GM21515 (cell line): ENCODE measurements at regions not wholly inside any gene's neighbourhood (a gene's known extent, or its start where the extent isn't known, plus 50 kb on each side); places are given as distances from the start of the nearest gene placed in this dataset.

Source experiments
- ATAC-seq: cut with Tn5 transposase; IDR thresholded peaks from one replicate; pipeline ENCODE4 v1.9.1; 2021; ENCODE audit not compliant: unreplicated experiment

DNA sequence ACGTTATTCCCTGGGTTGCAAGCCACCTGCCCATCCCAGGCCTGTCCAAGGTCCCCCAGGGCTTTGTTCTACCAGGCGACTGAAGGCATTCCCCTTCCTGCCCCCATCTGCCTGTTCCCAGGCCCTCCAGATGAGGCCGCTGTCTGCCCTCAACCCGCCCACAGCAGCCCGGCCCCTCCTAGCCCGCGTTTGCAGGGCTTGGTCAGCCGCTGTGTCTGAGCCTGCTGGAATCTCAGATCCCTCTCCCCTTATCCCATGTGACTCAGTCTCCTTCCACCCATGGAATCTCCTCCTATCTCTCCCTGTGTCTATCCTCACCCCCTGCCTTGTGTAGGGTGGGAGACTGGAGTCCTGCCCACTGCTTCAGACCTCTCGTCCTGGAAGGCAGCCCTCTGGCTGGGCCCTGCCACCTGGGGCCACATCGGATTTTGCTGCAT is 186.0 kb upstream of the TNRC6C start:
- ATAC-seq = no peak

- no peak for ATAC-seq
These were observed 185.6 kb upstream of the TNRC6C start for GRCh38 chr17:77772899-77773358.

GRCh38 chr17:77774182-77774581 is 184.3 kb upstream of the TNRC6C start:
- no peak for ATAC-seq

DNA sequence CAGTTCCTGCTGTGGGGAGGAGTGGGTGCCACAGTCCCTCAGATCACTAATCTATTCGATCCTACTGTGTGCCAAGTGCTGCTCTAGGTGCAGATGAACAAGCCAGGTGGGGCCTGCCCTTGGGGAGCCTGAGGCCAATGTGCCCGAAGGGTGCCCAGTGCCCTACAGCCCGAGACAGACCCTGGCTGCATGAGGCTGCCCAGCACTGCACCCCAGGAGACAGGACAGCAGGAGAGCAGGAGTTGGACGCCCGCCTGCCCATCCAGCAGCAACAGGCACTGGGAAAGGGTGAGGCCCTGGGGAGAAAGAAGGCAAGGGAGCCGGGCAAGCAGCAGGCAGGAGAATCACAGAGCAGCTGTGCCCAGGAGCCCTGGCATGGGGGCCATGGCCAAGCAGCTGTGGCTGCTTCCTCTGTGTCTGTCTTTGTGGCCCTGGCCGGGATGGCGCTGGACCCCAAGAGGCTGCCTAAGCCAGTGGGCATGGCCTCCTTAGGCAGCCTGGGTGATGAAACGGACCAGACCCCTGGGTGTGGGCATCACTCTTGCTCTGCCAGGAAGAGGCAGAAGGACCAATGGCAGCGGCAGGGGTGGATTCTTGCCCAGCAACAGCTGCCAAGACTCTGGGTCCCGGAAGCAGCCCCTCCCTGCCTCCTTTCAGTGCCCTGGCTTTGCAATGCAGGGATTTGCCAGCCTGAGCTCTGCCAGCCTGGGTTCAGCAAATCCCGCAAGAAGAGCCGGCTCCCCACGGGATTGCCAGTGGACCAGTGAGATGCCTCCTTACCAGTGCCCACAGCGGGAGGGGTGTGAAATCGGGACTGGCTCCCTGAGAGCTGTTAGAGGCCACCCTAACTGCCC is 179.6 kb upstream of the TNRC6C start:
- ATAC-seq = no peak

DNA sequence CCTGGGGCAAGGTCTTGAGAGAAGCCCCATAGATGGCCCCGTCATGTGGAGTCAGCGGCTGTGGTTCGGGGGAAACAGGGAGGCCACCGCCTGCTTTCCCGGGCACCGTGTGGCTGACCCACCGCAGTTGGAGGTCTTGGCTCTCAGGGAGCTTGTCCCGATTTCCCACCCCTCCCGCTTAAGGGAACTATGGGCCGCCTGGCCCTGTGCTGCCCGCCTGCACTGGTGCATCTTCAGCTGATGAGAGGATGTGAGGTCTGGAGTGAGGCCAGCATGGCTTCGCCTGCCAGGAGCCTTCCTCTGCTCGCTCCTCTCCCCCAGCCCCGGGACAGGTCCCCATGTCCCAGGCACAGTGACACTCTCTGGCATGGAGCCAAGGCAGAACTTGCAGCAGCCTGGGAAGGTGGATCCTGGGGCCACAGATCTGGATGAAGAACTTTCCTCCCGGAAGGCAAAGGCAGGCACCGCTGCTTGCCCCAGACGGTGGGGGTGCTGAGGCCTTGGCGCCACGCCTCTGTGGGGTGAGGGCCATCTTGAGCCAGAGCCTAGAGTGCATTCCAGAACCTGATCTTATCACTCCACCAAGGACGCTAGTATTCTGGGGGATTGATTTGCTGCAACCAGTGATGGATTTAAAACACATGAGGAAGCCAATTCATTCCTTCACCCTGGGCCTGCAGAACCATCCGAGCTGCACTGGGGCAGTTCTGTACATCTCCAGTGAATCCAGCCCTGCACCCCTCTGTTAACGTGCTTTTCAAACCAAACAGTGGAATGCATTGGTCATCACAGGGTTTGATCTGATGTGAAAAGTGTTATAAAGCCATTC is 178.6 kb upstream of the TNRC6C start:
- ATAC-seq = no peak

DNA sequence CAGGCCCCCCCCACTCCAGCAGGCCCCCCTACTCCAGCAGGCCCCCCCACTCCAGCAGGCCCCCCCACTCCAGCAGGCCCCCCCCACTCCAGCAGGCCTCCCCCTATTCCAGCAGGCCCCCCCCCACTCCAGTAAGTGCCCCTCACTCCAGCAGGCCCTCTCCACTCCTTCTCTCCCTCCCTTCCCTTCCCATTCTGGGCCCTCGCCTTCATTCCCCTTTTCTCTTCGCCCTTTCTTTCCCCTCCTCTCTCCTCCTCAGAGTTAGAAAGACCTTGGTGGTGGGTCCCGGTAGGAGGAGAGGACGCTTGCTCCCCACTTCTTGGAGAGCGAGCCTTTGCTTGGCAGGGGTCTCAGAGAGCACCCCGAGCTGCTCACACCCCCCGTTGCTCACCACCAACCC is 177.0 kb upstream of the TNRC6C start:
- ATAC-seq = no peak

DNA sequence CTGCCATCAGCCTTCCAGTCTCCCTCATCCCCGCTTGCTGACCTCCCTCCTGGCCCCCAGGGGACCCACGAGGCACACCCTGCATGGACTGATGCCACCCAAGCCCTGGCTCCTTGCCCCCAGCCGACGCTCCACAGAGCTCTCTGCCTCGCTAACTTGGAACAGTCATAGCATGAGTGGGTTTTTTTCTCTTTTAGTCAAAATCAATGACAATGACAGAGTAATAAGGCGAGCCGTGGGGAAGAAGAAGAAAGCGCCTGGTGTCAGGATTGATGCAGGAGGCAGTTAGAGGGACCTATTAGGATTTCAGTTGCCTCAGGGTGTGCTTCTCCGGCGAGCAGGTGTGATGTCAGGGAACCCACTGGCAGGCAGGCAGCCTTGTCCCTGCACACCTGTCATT is 176.3 kb upstream of the TNRC6C start:
- no peak for ATAC-seq

DNA sequence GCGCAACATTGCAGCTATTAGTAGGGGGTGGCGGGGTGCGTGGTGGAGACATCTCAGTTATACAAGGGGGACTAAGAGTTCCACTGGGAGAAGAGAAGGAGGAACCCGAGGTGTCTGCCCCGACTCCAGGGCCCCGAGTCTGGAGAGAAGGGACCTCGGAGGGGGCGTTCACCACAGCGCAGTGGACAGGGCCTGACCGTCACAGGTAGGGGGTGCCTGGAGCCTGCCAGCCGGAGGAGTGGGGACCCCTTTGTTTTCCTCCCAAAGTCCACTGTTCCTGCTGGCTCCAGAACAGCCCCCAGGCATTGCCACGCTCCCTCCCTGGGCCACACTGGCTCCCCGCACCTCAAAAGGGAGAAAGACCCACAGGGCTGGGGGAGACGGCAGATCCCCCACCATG is 175.9 kb upstream of the TNRC6C start:
- ATAC-seq = no peak

- ATAC-seq = no peak
These were observed 174.3 kb upstream of the TNRC6C start for GRCh38 chr17:77783991-77784820.

DNA sequence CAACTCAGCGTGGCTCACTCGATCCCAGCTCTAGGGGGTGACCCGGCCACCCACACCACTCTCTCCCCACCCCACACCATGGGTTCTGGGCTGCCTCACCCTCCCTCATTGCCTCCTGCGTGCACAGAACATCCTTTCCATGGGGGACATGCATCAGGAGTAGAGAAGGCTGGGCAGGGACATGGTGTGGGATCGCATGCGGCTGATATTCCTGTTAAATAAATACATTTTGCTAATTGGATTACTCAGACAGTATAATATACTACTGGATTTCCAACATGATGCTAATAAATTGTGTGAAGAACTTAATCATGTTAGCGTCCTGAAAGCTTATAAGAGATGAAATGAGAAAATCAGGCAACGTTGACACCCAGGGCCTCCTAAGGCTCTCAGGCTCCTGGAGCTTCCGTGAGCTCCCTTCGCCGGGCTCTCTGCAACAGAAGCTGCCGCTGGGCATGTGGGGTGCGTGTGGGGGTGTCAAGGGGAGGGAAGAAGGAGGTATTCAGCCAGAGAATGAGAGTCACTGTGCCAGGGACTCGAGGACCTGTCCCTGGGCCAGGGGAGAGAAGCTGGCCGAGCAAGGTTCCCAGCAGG is 173.1 kb upstream of the TNRC6C start:
- no peak for ATAC-seq

DNA sequence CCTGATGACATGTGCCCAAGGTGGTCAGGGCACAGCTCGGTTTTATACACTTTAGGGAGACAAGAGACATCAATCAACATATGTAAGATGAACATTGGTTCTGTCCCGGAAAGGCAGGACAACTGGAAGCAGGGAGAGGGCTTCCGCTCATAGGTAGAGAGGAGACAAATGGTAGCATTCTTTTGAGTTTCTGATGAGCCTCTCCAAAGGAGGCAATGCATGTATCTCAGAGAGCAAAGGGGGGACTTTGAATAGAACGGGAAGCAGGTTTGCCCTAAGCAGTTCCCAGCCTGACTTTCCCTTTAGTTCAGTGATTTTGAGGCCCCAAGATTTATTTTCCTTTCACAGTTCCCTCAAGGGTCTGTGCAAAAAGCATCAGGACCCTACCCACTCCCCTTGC is 172.4 kb upstream of the TNRC6C start:
- no peak for ATAC-seq

DNA sequence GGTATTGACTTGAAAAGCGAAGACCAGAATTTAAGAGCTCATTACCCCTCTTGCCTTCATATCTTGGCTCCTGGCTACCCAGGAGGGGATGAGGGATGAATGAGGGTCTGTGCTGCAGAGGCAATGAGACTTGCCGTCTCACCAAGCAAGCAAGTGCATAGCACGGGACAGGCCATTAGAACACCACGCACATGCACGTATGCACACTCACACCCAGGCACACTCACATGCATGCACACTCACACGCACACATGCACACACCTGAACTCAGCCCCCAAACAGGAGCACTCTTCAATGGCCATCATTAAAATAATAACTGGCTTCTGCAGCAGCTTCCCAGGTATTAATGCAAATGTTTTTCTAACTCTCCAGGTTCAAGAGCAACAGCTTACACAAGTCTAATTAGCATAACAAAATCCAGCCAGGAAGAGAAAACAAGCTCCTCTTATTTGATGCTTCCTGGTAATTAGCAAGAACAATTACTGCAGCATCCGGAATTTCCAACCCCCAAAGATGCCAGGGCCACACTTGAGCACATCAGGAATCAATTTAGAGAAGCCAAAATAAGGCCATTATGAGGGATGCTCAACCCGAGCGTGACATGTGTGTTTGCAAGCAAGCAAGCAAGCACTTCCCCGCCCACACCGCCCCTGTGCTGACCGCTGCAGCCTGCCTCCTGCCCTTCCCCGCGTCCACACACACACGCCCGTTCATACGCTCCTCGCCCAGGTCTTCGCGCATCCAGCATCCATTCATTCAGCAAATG is 171.6 kb upstream of the TNRC6C start:
- ATAC-seq = no peak

- no peak for ATAC-seq
These were observed 168.2 kb upstream of the TNRC6C start for GRCh38 chr17:77790143-77790829.

DNA sequence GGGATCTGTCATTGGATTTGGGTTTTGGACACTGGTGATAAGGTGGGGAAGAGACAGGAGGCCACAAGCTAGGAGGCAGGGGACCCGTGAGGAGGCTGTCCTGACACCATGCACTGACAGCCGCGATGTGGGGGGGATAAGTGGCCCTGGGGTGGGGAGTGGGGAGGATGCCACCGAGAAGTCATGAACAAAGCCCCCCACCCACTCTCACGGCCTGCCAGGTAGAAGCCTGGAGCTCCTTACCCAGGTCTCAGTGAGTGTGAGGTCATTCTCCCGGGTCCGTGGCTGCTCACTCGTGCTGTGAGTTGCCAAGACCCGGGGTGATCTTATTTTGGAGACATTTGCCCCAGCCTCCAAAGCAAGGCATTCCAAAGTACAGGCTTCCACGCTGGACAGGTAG is 165.9 kb upstream of the TNRC6C start:
- ATAC-seq = no peak

- ATAC-seq = no peak
These were observed 165.1 kb upstream of the TNRC6C start for GRCh38 chr17:77793146-77793970.

GRCh38 chr17:77793971-77794235 is 164.6 kb upstream of the TNRC6C start:
- ATAC-seq = no peak

- no peak for ATAC-seq
These were observed 163.7 kb upstream of the TNRC6C start for GRCh38 chr17:77794846-77795245.

GRCh38 chr17:77795685-77796084 is 162.8 kb upstream of the TNRC6C start:
- no peak for ATAC-seq
